GDM1 (cell line): ENCODE measurements at regions not wholly inside any gene's neighbourhood (a gene's known extent, or its start where the extent isn't known, plus 50 kb on each side); places are given as distances from the start of the nearest gene placed in this dataset.

Experiments
- DNase-seq: peaks from one replicate; lab custom pipeline; 2025; lab: John Stamatoyannopoulos, UW

GRCh38 chr7:85659364-85659763 lies 472.5 kb upstream of the SEMA3D start:
- no peak for DNase-seq

- no peak for DNase-seq
These were observed 468.4 kb upstream of the SEMA3D start for GRCh38 chr7:85655252-85655651.

GRCh38 chr7:85644272-85644671 lies 457.4 kb upstream of the SEMA3D start:
- no peak for DNase-seq

- DNase-seq, result no peak
These were observed 454.5 kb upstream of the SEMA3D start for GRCh38 chr7:85641331-85641730.

GRCh38 chr7:85638394-85638793 lies 451.5 kb upstream of the SEMA3D start:
- DNase-seq, result no peak

- DNase-seq, result no peak
These were observed 448.1 kb upstream of the SEMA3D start for GRCh38 chr7:85634951-85635350.

- DNase-seq, result no peak
These were observed 444.2 kb upstream of the SEMA3D start for GRCh38 chr7:85630904-85631600.

- no peak for DNase-seq
These were observed 441.1 kb upstream of the SEMA3D start for GRCh38 chr7:85627791-85628586.

- no peak for DNase-seq
These were observed 435.2 kb upstream of the SEMA3D start for GRCh38 chr7:85622059-85622458.

- no peak for DNase-seq
These were observed 434.3 kb upstream of the SEMA3D start for GRCh38 chr7:85620936-85621685.

GRCh38 chr7:85619236-85619635 lies 432.4 kb upstream of the SEMA3D start:
- no peak for DNase-seq

GRCh38 chr7:85614684-85615083 lies 427.8 kb upstream of the SEMA3D start:
- no peak for DNase-seq

GRCh38 chr7:85612514-85612913 lies 425.7 kb upstream of the SEMA3D start:
- DNase-seq, result no peak

- no peak for DNase-seq
These were observed 421.9 kb upstream of the SEMA3D start for GRCh38 chr7:85608804-85609203.

- no peak for DNase-seq
These were observed 415.3 kb upstream of the SEMA3D start for GRCh38 chr7:85602196-85602595.

GRCh38 chr7:85600395-85600794 lies 413.5 kb upstream of the SEMA3D start:
- no peak for DNase-seq

GRCh38 chr7:85596827-85597226 lies 410.0 kb upstream of the SEMA3D start:
- DNase-seq, result no peak

GRCh38 chr7:85595750-85596178 lies 408.9 kb upstream of the SEMA3D start:
- DNase-seq, result no peak

- no peak for DNase-seq
These were observed 406.5 kb upstream of the SEMA3D start for GRCh38 chr7:85593355-85593754.

GRCh38 chr7:85587785-85588184 lies 400.9 kb upstream of the SEMA3D start:
- no peak for DNase-seq

GRCh38 chr7:85586091-85586490 lies 399.2 kb upstream of the SEMA3D start:
- DNase-seq, result no peak

- no peak for DNase-seq
These were observed 396.5 kb upstream of the SEMA3D start for GRCh38 chr7:85583131-85583953.
